ENCODE measurements at regions not wholly inside any gene's neighbourhood (a gene's known extent, or its start where the extent isn't known, plus 50 kb on each side); places are given as distances from the start of the nearest gene placed in this dataset.
"Not testable (repeated sequence)": the region's sequence is repeated elsewhere in the genome, so short reads cannot be mapped to it uniquely, and the experiment has no call there.

- TF ChIP-seq, protein P1, sequence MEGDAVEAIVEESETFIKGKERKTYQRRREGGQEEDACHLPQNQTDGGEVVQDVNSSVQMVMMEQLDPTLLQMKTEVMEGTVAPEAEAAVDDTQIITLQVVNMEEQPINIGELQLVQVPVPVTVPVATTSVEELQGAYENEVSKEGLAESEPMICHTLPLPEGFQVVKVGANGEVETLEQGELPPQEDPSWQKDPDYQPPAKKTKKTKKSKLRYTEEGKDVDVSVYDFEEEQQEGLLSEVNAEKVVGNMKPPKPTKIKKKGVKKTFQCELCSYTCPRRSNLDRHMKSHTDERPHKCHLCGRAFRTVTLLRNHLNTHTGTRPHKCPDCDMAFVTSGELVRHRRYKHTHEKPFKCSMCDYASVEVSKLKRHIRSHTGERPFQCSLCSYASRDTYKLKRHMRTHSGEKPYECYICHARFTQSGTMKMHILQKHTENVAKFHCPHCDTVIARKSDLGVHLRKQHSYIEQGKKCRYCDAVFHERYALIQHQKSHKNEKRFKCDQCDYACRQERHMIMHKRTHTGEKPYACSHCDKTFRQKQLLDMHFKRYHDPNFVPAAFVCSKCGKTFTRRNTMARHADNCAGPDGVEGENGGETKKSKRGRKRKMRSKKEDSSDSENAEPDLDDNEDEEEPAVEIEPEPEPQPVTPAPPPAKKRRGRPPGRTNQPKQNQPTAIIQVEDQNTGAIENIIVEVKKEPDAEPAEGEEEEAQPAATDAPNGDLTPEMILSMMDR (IDR thresholded peaks at IDR 0.05), result not testable (repeated sequence)
- not testable (repeated sequence) for TF ChIP-seq POLR2AphosphoS5, POLR2A (IDR thresholded peaks at IDR 0.05)
Measured at GRCh38 chr3:76315906-76316305, 530.6 kb upstream of the ZNF717 start.
